ENCODE measurements at regions not wholly inside any gene's neighbourhood (a gene's known extent, or its start where the extent isn't known, plus 50 kb on each side); places are given as distances from the start of the nearest gene placed in this dataset.

GRCh38 chr2:181366675-181367175 lies 90.5 kb upstream of the ITGA4 start:
- Histone ChIP-seq H3K79me2 (ENCODE audit: insufficient read depth, low read length) (no peaks in the 10 kb centered on the region), H3K36me3 (ENCODE audit: insufficient read depth, low read length) (no peaks in the 10 kb centered on the region), H3K4me2 (ENCODE audit: insufficient read depth, low read length) (no peak overlapping the region), H3K27ac (ENCODE audit: low read length) (no peak overlapping the region), H3K4me3 (ENCODE audit: low read depth in 1 of 2, low read length in 2 of 2) (no peak overlapping the region), H3K9ac (ENCODE audit: low read depth, low read length) (no peak overlapping the region), H2AFZ (ENCODE audit: low read depth, low read length) (no peak overlapping the region), H3K27me3 (ENCODE audit: insufficient read depth, low read length, poor library complexity) (no peaks in the 10 kb centered on the region), H3K9me3 (ENCODE audit: insufficient read depth, low read length, severe bottlenecking) (no peaks in the 10 kb centered on the region), H3K4me1 (ENCODE audit: insufficient read depth, low read length) (peaks cover 18% of the 10 kb centered on the region), H4K20me1 (ENCODE audit: insufficient read depth, low read length) (no peaks in the 10 kb centered on the region)
- ATAC-seq (ENCODE audit: insufficient read depth, low read depth), result no peak
- TF ChIP-seq CTCF (IDR thresholded peaks at IDR 0.05; ENCODE audit: borderline replicate concordance, extremely low read depth, low read length, poor library complexity, severe bottlenecking), result no peak
- TF ChIP-seq EZH2 (IDR thresholded peaks at IDR 0.05; ENCODE audit: borderline replicate concordance, low read depth, low read length, severe bottlenecking), result no peak
- DNase-seq, result no peak

- H3K36me3 ChIP-seq (ENCODE audit: insufficient read depth, low read length), result no peaks in the 10 kb centered on the region
- H4K20me1 ChIP-seq (ENCODE audit: insufficient read depth, low read length), result no peaks in the 10 kb centered on the region
- no peak for ATAC-seq (ENCODE audit: insufficient read depth, low read depth)
- no peak for DNase-seq
- no peak overlapping the region for H2AFZ ChIP-seq (ENCODE audit: low read depth, low read length)
- no peak overlapping the region for H3K4me2 ChIP-seq (ENCODE audit: insufficient read depth, low read length)
- no peaks in the 10 kb centered on the region for H3K9me3 ChIP-seq (ENCODE audit: insufficient read depth, low read length, severe bottlenecking)
- H3K79me2 ChIP-seq (ENCODE audit: insufficient read depth, low read length), result no peaks in the 10 kb centered on the region
- TF ChIP-seq EZH2 (IDR thresholded peaks at IDR 0.05; ENCODE audit: borderline replicate concordance, low read depth, low read length, severe bottlenecking), result no peak
- no peak for TF ChIP-seq CTCF (IDR thresholded peaks at IDR 0.05; ENCODE audit: borderline replicate concordance, extremely low read depth, low read length, poor library complexity, severe bottlenecking)
- H3K4me1 ChIP-seq (ENCODE audit: insufficient read depth, low read length), result peaks cover 23% of the 10 kb centered on the region
- no peak overlapping the region for H3K9ac ChIP-seq (ENCODE audit: low read depth, low read length)
- H3K27ac ChIP-seq (ENCODE audit: low read length), result no peak overlapping the region
- H3K27me3 ChIP-seq (ENCODE audit: insufficient read depth, low read length, poor library complexity), result no peaks in the 10 kb centered on the region
- no peak overlapping the region for H3K4me3 ChIP-seq (ENCODE audit: low read depth in 1 of 2, low read length in 2 of 2)
These were observed 89.8 kb upstream of the ITGA4 start for GRCh38 chr2:181367411-181367810.

GRCh38 chr2:181367906-181368435 lies 89.2 kb upstream of the ITGA4 start:
- Histone ChIP-seq H4K20me1 (ENCODE audit: insufficient read depth, low read length) (no peaks in the 10 kb centered on the region), H2AFZ (ENCODE audit: low read depth, low read length) (no peak overlapping the region), H3K4me3 (ENCODE audit: low read depth in 1 of 2, low read length in 2 of 2) (no peak overlapping the region), H3K27me3 (ENCODE audit: insufficient read depth, low read length, poor library complexity) (no peaks in the 10 kb centered on the region), H3K36me3 (ENCODE audit: insufficient read depth, low read length) (no peaks in the 10 kb centered on the region; the same call in 1 of the 2 replicates), H3K27ac (ENCODE audit: low read length) (no peak overlapping the region), H3K4me2 (ENCODE audit: insufficient read depth, low read length) (no peak overlapping the region), H3K4me1 (ENCODE audit: insufficient read depth, low read length) (peaks cover 26% of the 10 kb centered on the region), H3K9me3 (ENCODE audit: insufficient read depth, low read length, severe bottlenecking) (no peaks in the 10 kb centered on the region), H3K9ac (ENCODE audit: low read depth, low read length) (no peak overlapping the region), H3K79me2 (ENCODE audit: insufficient read depth, low read length) (no peaks in the 10 kb centered on the region)
- no peak for TF ChIP-seq CTCF (IDR thresholded peaks at IDR 0.05; ENCODE audit: borderline replicate concordance, extremely low read depth, low read length, poor library complexity, severe bottlenecking)
- TF ChIP-seq EZH2 (IDR thresholded peaks at IDR 0.05; ENCODE audit: borderline replicate concordance, low read depth, low read length, severe bottlenecking), result no peak
- ATAC-seq (ENCODE audit: insufficient read depth, low read depth), result no peak
- DNase-seq, result no peak
